K562 (cell line): ENCODE measurements at regions not wholly inside any gene's neighbourhood (a gene's known extent, or its start where the extent isn't known, plus 50 kb on each side); places are given as distances from the start of the nearest gene placed in this dataset.

Experiments used
- ATAC-seq: fragments of 200-7000 bp; cut with Tn5 transposase; 3 replicates; pipeline ENCODE4 v1.9.1; 2020; ENCODE audit warnings: moderate library complexity
- BruUV-seq: library from RNA; stranded (reverse); fragments of 400-500 nt; replicated peaks from 2 replicates; lab custom pipeline; 2021; lab: Mats Ljungman, UMichigan
- CTCF ChIA-PET: fragments of 300-600 bp; formaldehyde crosslinking; extraction: SDS; loops from one replicate; lab custom pipeline; 2021; ENCODE audit warnings: low intra/inter-chr PET ratio; lab: Yijun Ruan, JAX
- POLR2A ChIA-PET: fragments of 300-600, 350-650 bp; sonication (Branson Sonifier 250); formaldehyde crosslinking; extraction: SDS; loops from one replicate; lab custom pipeline; 2021; ENCODE audit warnings: antibody characterized with exemption, inconsistent platforms; lab: Yijun Ruan, JAX
- DNase-seq, 4 experiments: peaks; one replicate each; pipeline versions ENCODE4 v3.0.0 to v3.0.0-alpha.2; 2011 to 2018; ENCODE audit warnings: low spot score in 3 of 4, mixed read lengths in 3 of 4; ENCODE audit errors: extremely low read depth in 1 of 4
- FAIRE-seq: peaks from 2 replicates; lab custom pipeline; 2011; peaks lifted over from hg19 to GRCh38; lab: Jason Lieb, UNC
- H2AFZ ChIP-seq: 2 replicates; pipeline ENCODE4 v1.6.0; 2011; ENCODE audit warnings: low read depth, low read length, control low read depth, inconsistent platforms
- H3K27ac ChIP-seq: fragments of 200-600 bp; 3 replicates; pipeline ENCODE4 v1.8.0; 2011; ENCODE audit warnings: low read depth, mild to moderate bottlenecking, control low read depth, inconsistent platforms, low read length, moderate library complexity, mixed read lengths; ENCODE audit errors: extremely low read depth
- H3K27me3 ChIP-seq, 2 experiments: fragments of 300-600 bp in 1 of 2; 2 replicates in 1 of 2; 3 replicates in 1 of 2; pipeline versions ENCODE4 v1.6.0 to v1.8.0; 2011; ENCODE audit warnings: inconsistent platforms in 2 of 2, low read length in 2 of 2, mild to moderate bottlenecking in 1 of 2, mixed read lengths in 1 of 2, moderate library complexity in 1 of 2; ENCODE audit not compliant: control insufficient read depth in 2 of 2, insufficient read depth in 2 of 2
- H3K36me3 ChIP-seq: fragments of 300-600 bp; 3 replicates; pipeline ENCODE4 v1.8.0; 2011; ENCODE audit warnings: mild to moderate bottlenecking, low read length, inconsistent platforms; ENCODE audit not compliant: control insufficient read depth, insufficient read depth
- H3K4me1 ChIP-seq, 2 experiments: fragments of 200-600 bp in 1 of 2; replicated peaks in 1 of 2; 2 replicates in 1 of 2; 3 replicates in 1 of 2; pipeline versions ENCODE4 v1.5.1 to v1.8.0; 2011; ENCODE audit warnings: inconsistent platforms in 2 of 2, low read length in 2 of 2, mild to moderate bottlenecking in 1 of 2, mixed read lengths in 1 of 2, moderate library complexity in 1 of 2; ENCODE audit not compliant: control insufficient read depth in 2 of 2, insufficient read depth in 2 of 2
- H3K4me2 ChIP-seq: 2 replicates; pipeline ENCODE4 v1.6.1; 2011; ENCODE audit warnings: low read length, control low read depth, inconsistent platforms, mixed read lengths; ENCODE audit not compliant: insufficient read depth
- H3K4me3 ChIP-seq: fragments of 200-600 bp; sonication (generic), shearing (Covaris generic); 2 replicates; pipeline ENCODE4 v1.5.1; 2016; ENCODE audit warnings: control low read depth, inconsistent platforms
- H3K79me2 ChIP-seq: fragments of 200-600 bp; 3 replicates; pipeline ENCODE4 v1.8.0; 2011; ENCODE audit warnings: low read length, inconsistent platforms; ENCODE audit not compliant: control insufficient read depth, insufficient read depth
- H3K9ac ChIP-seq, 2 experiments: 2 replicates each; pipeline versions ENCODE4 v1.6.0 to v1.6.1; 2011; ENCODE audit warnings: low read depth in 2 of 2, low read length in 2 of 2, control low read depth in 1 of 2, inconsistent platforms in 1 of 2, mild to moderate bottlenecking in 1 of 2, mixed read lengths in 1 of 2; ENCODE audit not compliant: insufficient read depth in 1 of 2
- H3K9me1 ChIP-seq: one replicate; pipeline ENCODE4 v1.6.0; 2011; ENCODE audit warnings: inconsistent platforms, mild to moderate bottlenecking, low read length, moderate library complexity; ENCODE audit not compliant: control insufficient read depth, insufficient read depth
- H3K9me3 ChIP-seq: replicated peaks from 2 replicates; pipeline ENCODE4 v1.5.1; 2011; ENCODE audit warnings: low read depth, low read length, inconsistent platforms; ENCODE audit not compliant: control insufficient read depth, insufficient read depth
- H4K20me1 ChIP-seq: replicated peaks from 2 replicates; pipeline ENCODE4 v1.6.1; 2011; ENCODE audit warnings: low read length, inconsistent platforms, mixed read lengths; ENCODE audit not compliant: control insufficient read depth, insufficient read depth
- CBFA2T2 ChIP-seq: fragments of 450-650 bp; conservative IDR thresholded peaks from 2 replicates; pipeline ENCODE4 v1.6.1; 2017; ENCODE audit warnings: mild to moderate bottlenecking
- CBFA2T3 ChIP-seq: fragments of 450-650 bp; IDR thresholded peaks from 2 replicates; pipeline ENCODE4 v1.6.1; 2017
- E2F5 ChIP-seq: sonication (generic); formaldehyde crosslinking; IDR thresholded peaks from 2 replicates; pipeline ENCODE4 v1.8.0; 2022; ENCODE audit warnings: mild to moderate bottlenecking, missing genetic modification reagents
- HMBOX1 ChIP-seq: sonication (generic); IDR thresholded peaks from 2 replicates; pipeline ENCODE4 v1.6.1; 2016
- KDM1A ChIP-seq, 2 experiments: fragments of 450-650 bp; IDR thresholded peaks; 2 replicates each; pipeline ENCODE4 v1.6.1; 2016; ENCODE audit warnings: mild to moderate bottlenecking in 2 of 2
- SMAD3 ChIP-seq: fragments of 450-650 bp; formaldehyde crosslinking; conservative IDR thresholded peaks from 2 replicates; pipeline ENCODE4 v1.4.0; 2020; ENCODE audit warnings: mild to moderate bottlenecking
- TOE1 ChIP-seq, 2 experiments: fragments of 450-650 bp in 1 of 2; sonication (generic) in 1 of 2; formaldehyde crosslinking in 1 of 2; IDR thresholded peaks; 2 replicates each; pipeline versions ENCODE4 v1.7.1 to v1.8.0; 2016 to 2022; ENCODE audit warnings: borderline replicate concordance in 2 of 2, mild to moderate bottlenecking in 2 of 2, antibody characterized with exemption in 1 of 2, inconsistent platforms in 1 of 2, low read depth in 1 of 2, missing genetic modification reagents in 1 of 2, moderate library complexity in 1 of 2
- ZBTB1 ChIP-seq: sonication (generic); formaldehyde crosslinking; IDR thresholded peaks from 2 replicates; pipeline ENCODE4 v1.8.1; 2023; ENCODE audit warnings: missing genetic modification reagents, low read depth, mild to moderate bottlenecking, borderline replicate concordance
- ZBTB7A ChIP-seq: IDR thresholded peaks from 2 replicates; pipeline ENCODE4 v1.6.1; 2011; ENCODE audit warnings: low read depth, mild to moderate bottlenecking, low read length, moderate library complexity, borderline replicate concordance; ENCODE audit not compliant: control insufficient read depth
- ZKSCAN3 ChIP-seq: fragments of 250-450 bp; sonication (Bioruptor Pico); IDR thresholded peaks from 2 replicates; pipeline ENCODE4 v1.4.0; 2020
- ZNF589 ChIP-seq: fragments of 200-800 bp; sonication (Bioruptor generic); IDR thresholded peaks from 2 replicates; pipeline ENCODE4 v1.6.1; 2016; ENCODE audit warnings: low read depth, missing genetic modification characterization, missing compliant biosample characterization
- ZNF76 ChIP-seq: fragments of 250-450 bp; sonication (Bioruptor Pico); IDR thresholded peaks from 2 replicates; pipeline ENCODE4 v1.4.0; 2020; ENCODE audit warnings: mild to moderate bottlenecking, moderate library complexity, borderline replicate concordance
- WGBS: fragments of 100-300 bp; shearing (Covaris generic); methylation state at CpG from one replicate; pipeline ENCODE4 v1.1.6; 2016; ENCODE audit warnings: low coverage, mixed read lengths; ENCODE audit not compliant: insufficient coverage; ENCODE audit errors: missing lambda C conversion rate; 5-methylcytosine and 5-hydroxymethylcytosine counted together
- in situ Hi-C: fragments of 300-500 bp; cut with MboI; formaldehyde crosslinking; loops from 4 replicates; pipeline ENCODE4 v1.15.0; 2018; ENCODE audit warnings: inconsistent platforms, mixed read lengths
- intact Hi-C: fragments of 100-400 bp; cut with micrococcal nuclease; formaldehyde crosslinking; loops from 2 replicates; pipeline ENCODE4 v1.14.2; 2022

- H4K20me1 ChIP-seq = no peaks in the 10 kb centered on the region
- ChIA-PET CTCF (no interaction called here), POLR2A (no interaction called here)
- no peak overlapping the region for H3K27ac ChIP-seq
- no peak overlapping the region for H3K9ac ChIP-seq
- H3K9me3 ChIP-seq = no peaks in the 10 kb centered on the region
- H3K4me2 ChIP-seq = no peak overlapping the region
- H3K9me1 ChIP-seq = no peaks in the 10 kb centered on the region
- H3K79me2 ChIP-seq = no peaks in the 10 kb centered on the region
- H3K4me3 ChIP-seq = no peak overlapping the region
- ATAC-seq (no peak), FAIRE-seq (no peak), DNase-seq (peak in 1 of 4 experiments; percentile 8)
- BruUV-seq = no TSS peak
- TF ChIP-seq E2F5 (CRISPR knock-in tag) (no peak), SMAD3 (no peak), ZNF76 (CRISPR knock-in tag) (no peak), HMBOX1 (peak; percentile 55; the same call in 1 of the 2 replicates), ZKSCAN3 (no peak), ZBTB7A (no peak), TOE1 (IDR thresholded peaks at IDR 0.05; ENCODE audit: borderline replicate concordance) (no peak), TOE1 (CRISPR knock-in tag; IDR thresholded peaks at IDR 0.05; ENCODE audit: borderline replicate concordance, low read depth) (no peak), CBFA2T2 (peak; percentile 56), ZNF589 (CRISPR knock-in tag) (no peak), KDM1A (IDR thresholded peaks at IDR 0.05) (no peak), CBFA2T3 (peak; percentile 76), ZBTB1 (CRISPR knock-in tag) (no peak)
- in situ Hi-C loops = no loop called here
- intact Hi-C loops = no loop called here
- no peaks in the 10 kb centered on the region for H3K4me1 ChIP-seq
- no peaks in the 10 kb centered on the region for H3K27me3 ChIP-seq
- no peaks in the 10 kb centered on the region for H3K36me3 ChIP-seq
- no peak overlapping the region for H2AFZ ChIP-seq
- WGBS = 0% methylated on average over 5 of the region's 5 CpGs
Observed at GRCh38 chr2:5074733-5075132, 617.5 kb upstream of the SOX11 start.
